OCI-M1 (cell line): ENCODE measurements at regions not wholly inside any gene's neighbourhood (a gene's known extent, or its start where the extent isn't known, plus 50 kb on each side); places are given as distances from the start of the nearest gene placed in this dataset.
"Not testable (repeated sequence)": the region's sequence is repeated elsewhere in the genome, so short reads cannot be mapped to it uniquely, and the experiment has no call there.

Experiments used
- DNase-seq: peaks from one replicate; lab custom pipeline; 2025; lab: John Stamatoyannopoulos, UW

GRCh38 chr16:29258946-29259634 is 147.4 kb downstream of the NPIPB11 start:
- not testable (repeated sequence) for DNase-seq

- not testable (repeated sequence) for DNase-seq
These were observed 148.8 kb downstream of the NPIPB11 start for GRCh38 chr16:29257419-29258336.

GRCh38 chr16:29256501-29256981 is 150.0 kb downstream of the NPIPB11 start:
- DNase-seq: no peak

- DNase-seq: not testable (repeated sequence)
These were observed 150.6 kb downstream of the NPIPB11 start for GRCh38 chr16:29255957-29256356.

- not testable (repeated sequence) for DNase-seq
These were observed 151.1 kb downstream of the NPIPB11 start for GRCh38 chr16:29255496-29255796.

GRCh38 chr16:29254676-29255495 is 151.6 kb downstream of the NPIPB11 start:
- no peak for DNase-seq

GRCh38 chr16:29253716-29254590 is 152.6 kb downstream of the NPIPB11 start:
- DNase-seq: not testable (repeated sequence)

- DNase-seq: not testable (repeated sequence)
These were observed 153.4 kb downstream of the NPIPB11 start for GRCh38 chr16:29253066-29253590.

GRCh38 chr16:29252311-29252710 is 154.2 kb downstream of the NPIPB11 start:
- DNase-seq: not testable (repeated sequence)

- DNase-seq: not testable (repeated sequence)
These were observed 154.9 kb downstream of the NPIPB11 start for GRCh38 chr16:29251571-29252011.

GRCh38 chr16:29250923-29251434 is 155.5 kb downstream of the NPIPB11 start:
- DNase-seq: not testable (repeated sequence)

GRCh38 chr16:29250469-29250868 is 156.0 kb downstream of the NPIPB11 start:
- not testable (repeated sequence) for DNase-seq

- not testable (repeated sequence) for DNase-seq
These were observed 157.6 kb downstream of the NPIPB11 start for GRCh38 chr16:29248940-29249318.

- not testable (repeated sequence) for DNase-seq
These were observed 158.1 kb downstream of the NPIPB11 start for GRCh38 chr16:29248306-29248939.

- DNase-seq: peak; percentile 7
These were observed 160.4 kb downstream of the NPIPB11 start for GRCh38 chr16:29246091-29246490.

GRCh38 chr16:29237971-29238370 is 168.5 kb downstream of the NPIPB11 start:
- no peak for DNase-seq

- not testable (repeated sequence) for DNase-seq
These were observed 169.0 kb downstream of the NPIPB11 start for GRCh38 chr16:29237495-29237894.

- DNase-seq: not testable (repeated sequence)
These were observed 169.5 kb downstream of the NPIPB11 start for GRCh38 chr16:29237023-29237422.

- not testable (repeated sequence) for DNase-seq
These were observed 170.6 kb downstream of the NPIPB11 start for GRCh38 chr16:29235836-29236370.
